Myocyte (in vitro differentiated cells): ENCODE measurements at regions not wholly inside any gene's neighbourhood (a gene's known extent, or its start where the extent isn't known, plus 50 kb on each side); places are given as distances from the start of the nearest gene placed in this dataset.

Experiments used
- DNase-seq: peaks from one replicate; pipeline ENCODE4 v3.0.0-alpha.2; 2012; ENCODE audit warnings: low read depth

GRCh38 chr12:107340898-107341297 lies 247.5 kb upstream of the CRY1 start:
- DNase-seq = no peak

GRCh38 chr12:107344035-107344808 lies 250.9 kb upstream of the CRY1 start:
- DNase-seq = no peak

GRCh38 chr12:107347261-107347660 lies 253.9 kb upstream of the CRY1 start:
- DNase-seq = no peak

- peak; percentile 46 for DNase-seq
These were observed 255.8 kb upstream of the CRY1 start for GRCh38 chr12:107349008-107349747.

- DNase-seq = no peak
These were observed 256.5 kb upstream of the CRY1 start for GRCh38 chr12:107349839-107350238.

- no peak for DNase-seq
These were observed 257.8 kb upstream of the CRY1 start for GRCh38 chr12:107351109-107351508.

- DNase-seq = no peak
These were observed 258.4 kb upstream of the CRY1 start for GRCh38 chr12:107351713-107352112.

- DNase-seq = no peak
These were observed 259.2 kb upstream of the CRY1 start for GRCh38 chr12:107352347-107353081.

GRCh38 chr12:107353312-107353711 lies 260.0 kb upstream of the CRY1 start:
- DNase-seq = no peak

GRCh38 chr12:107355004-107355565 lies 261.7 kb upstream of the CRY1 start:
- peak; percentile 64 for DNase-seq

- no peak for DNase-seq
These were observed 262.3 kb upstream of the CRY1 start for GRCh38 chr12:107355612-107356011.

- DNase-seq = peak; percentile 57
These were observed 263.1 kb upstream of the CRY1 start for GRCh38 chr12:107356266-107356936.

- DNase-seq = no peak
These were observed 263.6 kb upstream of the CRY1 start for GRCh38 chr12:107356937-107357295.

- DNase-seq = peak; percentile 73
These were observed 266.0 kb upstream of the CRY1 start for GRCh38 chr12:107359382-107359781.

GRCh38 chr12:107360033-107360432 lies 266.7 kb upstream of the CRY1 start:
- DNase-seq = no peak

GRCh38 chr12:107360482-107360881 lies 267.1 kb upstream of the CRY1 start:
- no peak for DNase-seq

GRCh38 chr12:107361970-107362369 lies 268.6 kb upstream of the CRY1 start:
- DNase-seq = no peak

- no peak for DNase-seq
These were observed 269.6 kb upstream of the CRY1 start for GRCh38 chr12:107362960-107363359.

- no peak for DNase-seq
These were observed 271.6 kb upstream of the CRY1 start for GRCh38 chr12:107364875-107365518.

- no peak for DNase-seq
These were observed 272.4 kb upstream of the CRY1 start for GRCh38 chr12:107365703-107366102.

GRCh38 chr12:107366322-107366721 lies 273.0 kb upstream of the CRY1 start:
- no peak for DNase-seq
